ENCODE measurements at regions not wholly inside any gene's neighbourhood (a gene's known extent, or its start where the extent isn't known, plus 50 kb on each side); places are given as distances from the start of the nearest gene placed in this dataset.

- CTCF ChIA-PET = no interaction called here
- Histone ChIP-seq H3K4me3 (no peak overlapping the region), H3K9me3 (no peaks in the 10 kb centered on the region), H3K4me1 (no peaks in the 10 kb centered on the region), H3K27ac (no peak overlapping the region), H3K4me2 (no peak overlapping the region)
- ATAC-seq (no peak), FAIRE-seq (no peak), DNase-seq (ENCODE audit: low read depth in 1 of 2, low spot score in 1 of 2) (no peak)
- POLR2A ChIA-PET = no interaction called here
- TF ChIP-seq JUN (IDR thresholded peaks at IDR 0.05) = no peak
- TF ChIP-seq HDAC2 (IDR thresholded peaks at IDR 0.05) = no peak
- TF ChIP-seq CBX8 (IDR thresholded peaks at IDR 0.05) = no peak
- no peak for TF ChIP-seq SMC3 (IDR thresholded peaks at IDR 0.05)
- TF ChIP-seq CEBPB (IDR thresholded peaks at IDR 0.05) = no peak
- no peak for TF ChIP-seq KDM1A (IDR thresholded peaks at IDR 0.05; ENCODE audit: low read depth)
- TF ChIP-seq EHMT2 (IDR thresholded peaks at IDR 0.05; ENCODE audit: low read depth) = no peak
- 100% methylated on average over 1 of the region's 1 CpG for WGBS (ENCODE audit: missing lambda C conversion rate)
Observed at GRCh38 chr5:125109816-125110215, 363.4 kb upstream of the ZNF608 start.

DNA sequence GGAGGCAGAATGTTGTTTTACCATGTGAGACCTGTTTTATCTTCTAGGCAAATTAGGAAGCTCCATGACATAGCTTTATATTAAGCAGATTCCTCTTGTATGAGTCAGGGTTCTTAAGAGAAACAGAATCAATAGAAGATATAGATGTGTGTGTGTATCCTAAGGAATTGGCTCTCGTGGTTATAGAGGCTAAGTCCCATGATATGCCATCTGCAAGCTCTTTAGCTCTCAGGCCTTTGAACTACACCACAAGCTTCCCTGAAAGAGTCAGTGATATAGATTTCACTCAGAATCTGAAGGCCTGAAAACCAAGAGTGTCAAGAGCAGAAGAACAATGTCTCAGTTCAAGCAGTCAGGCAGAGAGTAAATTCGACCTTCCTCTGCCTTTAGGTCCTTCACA lies 365.8 kb upstream of the ZNF608 start:
- POLR2A ChIA-PET = no interaction called here
- no peak for FAIRE-seq
- WGBS (ENCODE audit: missing lambda C conversion rate) = 28% methylated on average over 2 of the region's 2 CpGs

GRCh38 chr5:125113328-125113727 lies 366.9 kb upstream of the ZNF608 start:
- no peaks in the 10 kb centered on the region for H3K4me1 ChIP-seq
- FAIRE-seq = no peak
- CTCF ChIA-PET = no interaction called here
- no peak for TF ChIP-seq HOXB5 (CRISPR knock-in tag; IDR thresholded peaks at IDR 0.05)
- no peak for TF ChIP-seq HOXA7 (CRISPR knock-in tag; IDR thresholded peaks at IDR 0.05)
- TF ChIP-seq MAX (IDR thresholded peaks at IDR 0.05) = no peak
- no peak for TF ChIP-seq RARB (CRISPR knock-in tag; IDR thresholded peaks at IDR 0.05)
- no peak for TF ChIP-seq NPAS2 (CRISPR knock-in tag; IDR thresholded peaks at IDR 0.05; ENCODE audit: borderline replicate concordance)
- no peak overlapping the region for H3K4me3 ChIP-seq
- ATAC-seq = no peak
- no peak for DNase-seq (ENCODE audit: low read depth in 1 of 2, low spot score in 1 of 2)
- no peaks in the 10 kb centered on the region for H3K9me3 ChIP-seq
- H3K27ac ChIP-seq = no peak overlapping the region
- H3K4me2 ChIP-seq = no peak overlapping the region
- WGBS (ENCODE audit: missing lambda C conversion rate) = 31% methylated on average over 2 of the region's 2 CpGs
- POLR2A ChIA-PET = no interaction called here

More for the DNA sequence above, 365.8 kb upstream of the ZNF608 start:
- Histone ChIP-seq H3K4me2 (no peak overlapping the region), H3K4me1 (no peaks in the 10 kb centered on the region), H3K27ac (no peak overlapping the region), H3K4me3 (no peak overlapping the region), H3K9me3 (no peaks in the 10 kb centered on the region)
- no peak for ATAC-seq
- no peak for TF ChIP-seq KDM1A (IDR thresholded peaks at IDR 0.05; ENCODE audit: low read depth)
- no peak for TF ChIP-seq HDAC2 (IDR thresholded peaks at IDR 0.05)
- no peak for TF ChIP-seq REST (IDR thresholded peaks at IDR 0.05)
- TF ChIP-seq, protein P1, sequence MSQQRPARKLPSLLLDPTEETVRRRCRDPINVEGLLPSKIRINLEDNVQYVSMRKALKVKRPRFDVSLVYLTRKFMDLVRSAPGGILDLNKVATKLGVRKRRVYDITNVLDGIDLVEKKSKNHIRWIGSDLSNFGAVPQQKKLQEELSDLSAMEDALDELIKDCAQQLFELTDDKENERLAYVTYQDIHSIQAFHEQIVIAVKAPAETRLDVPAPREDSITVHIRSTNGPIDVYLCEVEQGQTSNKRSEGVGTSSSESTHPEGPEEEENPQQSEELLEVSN (IDR thresholded peaks at IDR 0.05; ENCODE audit: borderline replicate concordance, low read depth) = no peak
- CTCF ChIA-PET = interaction anchor here (1.4 kb wide), 1 partner anchor 12 kb away, joined by 3 read pairs; no protein-coding TSS in a partner anchor
- no peak for DNase-seq (ENCODE audit: low read depth in 1 of 2, low spot score in 1 of 2)

DNA sequence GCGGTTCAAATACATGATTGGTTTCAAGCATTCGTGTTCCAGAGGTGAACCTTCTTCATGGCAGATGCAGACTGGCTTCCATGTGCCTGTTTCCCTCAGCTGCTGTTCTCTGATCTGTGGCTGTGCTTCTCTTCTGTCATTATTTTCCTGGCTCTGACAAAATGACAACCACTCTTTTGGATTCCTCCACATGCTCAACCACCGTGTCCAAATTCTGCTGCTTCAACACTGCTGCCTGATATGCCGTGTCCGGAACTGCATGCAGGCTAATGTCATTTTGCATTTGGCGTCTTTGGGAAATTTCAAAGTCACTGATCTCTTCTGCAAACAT lies 368.7 kb upstream of the ZNF608 start:
- H3K27ac ChIP-seq = no peak overlapping the region
- no peak for TF ChIP-seq EHF (CRISPR knock-in tag; IDR thresholded peaks at IDR 0.05)
- ATAC-seq (no peak), FAIRE-seq (no peak), DNase-seq (ENCODE audit: low read depth in 1 of 2, low spot score in 1 of 2) (no peak)
- CTCF ChIA-PET = no interaction called here
- POLR2A ChIA-PET = no interaction called here
- H3K9me3 ChIP-seq = no peaks in the 10 kb centered on the region
- no peaks in the 10 kb centered on the region for H3K4me1 ChIP-seq
- no peak overlapping the region for H3K4me3 ChIP-seq
- 79% methylated on average over 6 of the region's 6 CpGs for WGBS (ENCODE audit: missing lambda C conversion rate)
- no peak overlapping the region for H3K4me2 ChIP-seq
